ENCODE measurements at regions not wholly inside any gene's neighbourhood (a gene's known extent, or its start where the extent isn't known, plus 50 kb on each side); places are given as distances from the start of the nearest gene placed in this dataset.

GRCh38 chr12:91978143-91978542 lies 167.5 kb downstream of the BTG1 start:
- TF ChIP-seq CTCF (IDR thresholded peaks at IDR 0.05; ENCODE audit: unreplicated experiment): no peak
- Mint-ChIP-seq H3K4me1 (peaks cover 36% of the 10 kb centered on the region), H3K4me3 (no peak overlapping the region), H3K36me3 (no peaks in the 10 kb centered on the region), H3K9me3 (peaks cover 6% of the 10 kb centered on the region), H3K27ac (no peak overlapping the region), H3K27me3 (ENCODE audit: low read depth) (no peaks in the 10 kb centered on the region)
- DNase-seq (ENCODE audit: low spot score in 2 of 2, unreplicated experiment in 2 of 2): no peak

GRCh38 chr12:91975891-91976290 lies 169.8 kb downstream of the BTG1 start:
- peaks cover 24% of the 10 kb centered on the region for H3K4me1 Mint-ChIP-seq
- DNase-seq (ENCODE audit: low spot score in 2 of 2, unreplicated experiment in 2 of 2): no peak
- no peak for TF ChIP-seq CTCF (IDR thresholded peaks at IDR 0.05; ENCODE audit: unreplicated experiment)
- no peak overlapping the region for H3K4me3 Mint-ChIP-seq
- no peaks in the 10 kb centered on the region for H3K27me3 Mint-ChIP-seq (ENCODE audit: low read depth)
- peaks cover 3% of the 10 kb centered on the region for H3K36me3 Mint-ChIP-seq
- peaks cover 11% of the 10 kb centered on the region for H3K9me3 Mint-ChIP-seq
- no peak overlapping the region for H3K27ac Mint-ChIP-seq

- DNase-seq (ENCODE audit: low spot score in 2 of 2, unreplicated experiment in 2 of 2): no peak
- H3K27me3 Mint-ChIP-seq (ENCODE audit: low read depth): no peaks in the 10 kb centered on the region
- no peak overlapping the region for H3K4me3 Mint-ChIP-seq
- TF ChIP-seq CTCF (IDR thresholded peaks at IDR 0.05; ENCODE audit: unreplicated experiment): no peak
- H3K27ac Mint-ChIP-seq: peak overlapping the region; percentile 11
- peaks cover 16% of the 10 kb centered on the region for H3K9me3 Mint-ChIP-seq
- H3K36me3 Mint-ChIP-seq: peaks cover 3% of the 10 kb centered on the region
- H3K4me1 Mint-ChIP-seq: peaks cover 17% of the 10 kb centered on the region
These were observed 171.0 kb downstream of the BTG1 start for GRCh38 chr12:91974541-91975085.

GRCh38 chr12:91973813-91974212 lies 171.8 kb downstream of the BTG1 start:
- DNase-seq (ENCODE audit: low spot score in 2 of 2, unreplicated experiment in 2 of 2): no peak
- no peak overlapping the region for H3K4me3 Mint-ChIP-seq
- peaks cover 16% of the 10 kb centered on the region for H3K9me3 Mint-ChIP-seq
- H3K27me3 Mint-ChIP-seq (ENCODE audit: low read depth): no peaks in the 10 kb centered on the region
- H3K27ac Mint-ChIP-seq: no peak overlapping the region
- peaks cover 15% of the 10 kb centered on the region for H3K4me1 Mint-ChIP-seq
- TF ChIP-seq CTCF (IDR thresholded peaks at IDR 0.05; ENCODE audit: unreplicated experiment): no peak
- peaks cover 3% of the 10 kb centered on the region for H3K36me3 Mint-ChIP-seq

- DNase-seq (ENCODE audit: low spot score in 2 of 2, unreplicated experiment in 2 of 2): no peak
- no peaks in the 10 kb centered on the region for H3K27me3 Mint-ChIP-seq (ENCODE audit: low read depth)
- peaks cover 16% of the 10 kb centered on the region for H3K9me3 Mint-ChIP-seq
- TF ChIP-seq CTCF (IDR thresholded peaks at IDR 0.05; ENCODE audit: unreplicated experiment): no peak
- H3K36me3 Mint-ChIP-seq: peaks cover 3% of the 10 kb centered on the region
- no peak overlapping the region for H3K4me3 Mint-ChIP-seq
- H3K27ac Mint-ChIP-seq: no peak overlapping the region
- peaks cover 9% of the 10 kb centered on the region for H3K4me1 Mint-ChIP-seq
These were observed 172.8 kb downstream of the BTG1 start for GRCh38 chr12:91972896-91973295.

- no peak overlapping the region for H3K27ac Mint-ChIP-seq
These were observed 176.9 kb downstream of the BTG1 start for GRCh38 chr12:91968777-91969171.

More at GRCh38 chr12:91968777-91969171, 176.9 kb downstream of the BTG1 start:
- Mint-ChIP-seq H3K9me3 (peaks cover 10% of the 10 kb centered on the region), H3K36me3 (peaks cover 3% of the 10 kb centered on the region), H3K4me1 (no peaks in the 10 kb centered on the region), H3K27me3 (ENCODE audit: low read depth) (no peaks in the 10 kb centered on the region), H3K4me3 (no peak overlapping the region)
- no peak for DNase-seq (ENCODE audit: low spot score in 2 of 2, unreplicated experiment in 2 of 2)
- no peak for TF ChIP-seq CTCF (IDR thresholded peaks at IDR 0.05; ENCODE audit: unreplicated experiment)

Measured in mesothelial cell of epicardium (in vitro differentiated cells).